Breast epithelium (tissue), 3 donors: ENCODE measurements at regions not wholly inside any gene's neighbourhood (a gene's known extent, or its start where the extent isn't known, plus 50 kb on each side); places are given as distances from the start of the nearest gene placed in this dataset.

Experiments used
- POLR2A ChIP-seq: fragments of 450-650 bp; IDR thresholded peaks from one replicate; pipeline ENCODE4 v1.6.1; 2016; ENCODE audit warnings: antibody characterized with exemption, mild to moderate bottlenecking, moderate library complexity
- TF ChIP-seq, protein P1 (sequence below), 3 donors: fragments of 450-650 bp; IDR thresholded peaks; one replicate each; pipeline ENCODE4 v1.5.1; 2016 to 2017; ENCODE audit warnings: antibody characterized with exemption in 3 of 3, mild to moderate bottlenecking in 3 of 3, moderate library complexity in 3 of 3

DNA sequence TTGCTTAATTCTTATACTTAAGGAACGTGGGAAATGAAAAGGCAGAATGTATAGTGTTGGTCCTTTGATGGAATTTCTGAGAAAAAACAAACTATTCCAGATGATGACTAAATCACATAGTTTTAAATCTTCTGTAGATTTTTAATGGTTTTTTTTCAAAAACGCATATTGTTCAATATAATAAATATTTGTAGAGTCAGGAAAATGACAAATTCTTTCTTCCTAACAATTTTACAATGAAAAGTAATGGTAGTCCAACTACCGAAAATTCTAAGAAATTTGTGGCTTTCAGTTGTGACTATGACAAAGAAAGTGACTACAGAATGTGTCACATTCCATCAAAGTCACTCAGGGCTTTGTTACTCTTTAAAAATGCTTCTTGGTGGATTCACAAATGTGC lies 164.8 kb upstream of the PITX2 start:
- TF ChIP-seq POLR2A = no peak
- TF ChIP-seq, protein P1, sequence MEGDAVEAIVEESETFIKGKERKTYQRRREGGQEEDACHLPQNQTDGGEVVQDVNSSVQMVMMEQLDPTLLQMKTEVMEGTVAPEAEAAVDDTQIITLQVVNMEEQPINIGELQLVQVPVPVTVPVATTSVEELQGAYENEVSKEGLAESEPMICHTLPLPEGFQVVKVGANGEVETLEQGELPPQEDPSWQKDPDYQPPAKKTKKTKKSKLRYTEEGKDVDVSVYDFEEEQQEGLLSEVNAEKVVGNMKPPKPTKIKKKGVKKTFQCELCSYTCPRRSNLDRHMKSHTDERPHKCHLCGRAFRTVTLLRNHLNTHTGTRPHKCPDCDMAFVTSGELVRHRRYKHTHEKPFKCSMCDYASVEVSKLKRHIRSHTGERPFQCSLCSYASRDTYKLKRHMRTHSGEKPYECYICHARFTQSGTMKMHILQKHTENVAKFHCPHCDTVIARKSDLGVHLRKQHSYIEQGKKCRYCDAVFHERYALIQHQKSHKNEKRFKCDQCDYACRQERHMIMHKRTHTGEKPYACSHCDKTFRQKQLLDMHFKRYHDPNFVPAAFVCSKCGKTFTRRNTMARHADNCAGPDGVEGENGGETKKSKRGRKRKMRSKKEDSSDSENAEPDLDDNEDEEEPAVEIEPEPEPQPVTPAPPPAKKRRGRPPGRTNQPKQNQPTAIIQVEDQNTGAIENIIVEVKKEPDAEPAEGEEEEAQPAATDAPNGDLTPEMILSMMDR (IDR thresholded peaks at IDR 0.05) = no peak
